ENCODE measurements at regions not wholly inside any gene's neighbourhood (a gene's known extent, or its start where the extent isn't known, plus 50 kb on each side); places are given as distances from the start of the nearest gene placed in this dataset.

DNA sequence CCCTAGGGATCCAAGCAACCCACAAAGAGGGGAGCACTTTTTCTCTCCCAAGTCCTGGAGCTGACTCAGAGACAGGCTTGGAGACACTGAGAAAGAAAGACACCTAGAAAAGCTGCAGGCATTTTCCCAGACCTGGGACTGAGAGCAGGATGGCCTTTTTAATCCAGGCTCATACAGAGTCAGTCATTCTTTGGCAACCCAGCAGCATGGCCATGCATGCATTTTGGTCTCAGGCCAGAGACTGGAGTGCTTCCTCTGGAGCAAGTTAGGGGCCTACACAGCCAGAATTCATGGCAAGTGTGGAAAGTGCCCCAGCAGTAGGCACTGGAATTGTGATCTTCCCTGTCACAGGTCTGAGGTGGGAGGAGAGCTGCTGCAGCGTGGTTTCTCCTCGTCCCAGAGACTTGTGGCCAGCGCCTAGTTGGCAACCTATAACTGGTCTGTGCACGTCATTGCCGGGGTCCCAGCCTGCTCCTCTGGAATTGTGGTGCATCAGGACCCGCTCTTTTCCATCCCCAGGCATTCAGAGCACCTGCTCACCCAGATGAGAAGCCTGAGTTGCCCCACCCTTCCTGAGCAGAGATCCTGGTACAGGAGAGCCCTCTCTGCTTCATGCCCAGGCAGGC lies 231.9 kb upstream of the RAB6C start:
- TF ChIP-seq, protein P1, sequence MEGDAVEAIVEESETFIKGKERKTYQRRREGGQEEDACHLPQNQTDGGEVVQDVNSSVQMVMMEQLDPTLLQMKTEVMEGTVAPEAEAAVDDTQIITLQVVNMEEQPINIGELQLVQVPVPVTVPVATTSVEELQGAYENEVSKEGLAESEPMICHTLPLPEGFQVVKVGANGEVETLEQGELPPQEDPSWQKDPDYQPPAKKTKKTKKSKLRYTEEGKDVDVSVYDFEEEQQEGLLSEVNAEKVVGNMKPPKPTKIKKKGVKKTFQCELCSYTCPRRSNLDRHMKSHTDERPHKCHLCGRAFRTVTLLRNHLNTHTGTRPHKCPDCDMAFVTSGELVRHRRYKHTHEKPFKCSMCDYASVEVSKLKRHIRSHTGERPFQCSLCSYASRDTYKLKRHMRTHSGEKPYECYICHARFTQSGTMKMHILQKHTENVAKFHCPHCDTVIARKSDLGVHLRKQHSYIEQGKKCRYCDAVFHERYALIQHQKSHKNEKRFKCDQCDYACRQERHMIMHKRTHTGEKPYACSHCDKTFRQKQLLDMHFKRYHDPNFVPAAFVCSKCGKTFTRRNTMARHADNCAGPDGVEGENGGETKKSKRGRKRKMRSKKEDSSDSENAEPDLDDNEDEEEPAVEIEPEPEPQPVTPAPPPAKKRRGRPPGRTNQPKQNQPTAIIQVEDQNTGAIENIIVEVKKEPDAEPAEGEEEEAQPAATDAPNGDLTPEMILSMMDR (conservative IDR thresholded peaks at IDR 0.05; ENCODE audit: low read depth, low read length): no peak
- DNase-seq (ENCODE audit: low read depth): no peak

DNA sequence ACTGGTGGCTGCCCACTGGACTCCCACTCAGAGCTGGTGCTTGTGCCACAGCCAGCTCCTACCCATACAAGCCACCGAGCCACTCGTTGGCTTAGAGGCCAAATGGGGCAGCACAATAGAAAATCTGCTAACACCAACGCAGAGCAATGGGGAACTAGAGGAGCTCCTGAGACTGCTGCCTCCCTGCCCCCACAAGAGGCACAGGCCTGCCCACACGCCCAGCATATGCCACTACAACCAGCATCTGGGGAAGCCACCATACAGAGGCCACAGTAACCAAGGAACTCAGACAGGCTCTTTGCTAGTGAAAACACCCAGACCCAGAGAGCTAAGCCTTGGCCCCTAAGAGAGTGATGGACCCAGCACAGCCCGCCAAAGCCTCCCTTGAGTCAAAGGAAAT lies 231.2 kb upstream of the RAB6C start:
- no peak for DNase-seq (ENCODE audit: low read depth)
- TF ChIP-seq, protein P1 (conservative IDR thresholded peaks at IDR 0.05; ENCODE audit: low read depth, low read length): no peak
- no peak overlapping the region for H3K4me3 ChIP-seq (ENCODE audit: low read length)

More for the DNA sequence above, 231.9 kb upstream of the RAB6C start:
- no peak overlapping the region for H3K4me3 ChIP-seq (ENCODE audit: low read length)

DNA sequence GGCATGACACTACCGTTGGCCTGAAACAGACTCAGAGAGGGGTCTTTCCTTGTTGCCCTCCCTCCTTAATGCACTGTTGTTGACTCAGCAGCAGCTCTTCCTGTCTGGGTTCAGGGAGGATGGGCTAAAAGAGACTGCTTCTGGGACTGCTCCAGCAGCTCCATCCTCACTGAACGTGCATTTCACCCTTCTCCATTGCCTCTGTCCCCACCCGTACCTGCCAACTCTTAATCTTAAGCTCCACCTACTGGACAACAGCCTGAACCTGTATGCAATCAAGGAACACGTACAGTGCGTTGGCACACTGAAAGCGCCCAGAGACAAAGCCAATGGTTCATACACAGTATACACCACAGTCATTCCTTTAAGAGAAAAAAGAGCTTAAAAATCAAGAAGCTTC lies 230.8 kb upstream of the RAB6C start:
- no peak overlapping the region for H3K4me3 ChIP-seq (ENCODE audit: low read length)
- TF ChIP-seq, protein P1 (conservative IDR thresholded peaks at IDR 0.05; ENCODE audit: low read depth, low read length): no peak
- DNase-seq (ENCODE audit: low read depth): no peak

DNA sequence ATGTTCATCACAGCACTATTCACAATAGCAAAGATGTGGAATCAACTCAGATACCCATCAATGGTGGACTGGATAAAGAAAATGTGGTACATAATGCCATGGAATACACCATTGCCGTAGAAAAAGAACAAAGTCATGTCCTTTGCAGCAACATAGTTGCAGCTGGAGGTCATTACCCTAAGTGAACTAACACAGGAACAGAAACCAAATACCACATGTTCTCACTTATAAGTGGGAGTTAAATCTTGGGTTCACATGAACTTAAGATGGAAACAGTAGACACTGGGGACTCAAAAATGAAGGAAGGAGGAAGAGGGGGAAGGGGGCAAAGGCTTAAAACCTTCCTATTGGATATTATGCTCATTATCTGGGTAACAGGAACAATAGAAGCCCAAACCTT lies 228.1 kb upstream of the RAB6C start:
- TF ChIP-seq, protein P1 (conservative IDR thresholded peaks at IDR 0.05; ENCODE audit: low read depth, low read length): no peak
- DNase-seq (ENCODE audit: low read depth): no peak
- no peak overlapping the region for H3K4me3 ChIP-seq (ENCODE audit: low read length)

DNA sequence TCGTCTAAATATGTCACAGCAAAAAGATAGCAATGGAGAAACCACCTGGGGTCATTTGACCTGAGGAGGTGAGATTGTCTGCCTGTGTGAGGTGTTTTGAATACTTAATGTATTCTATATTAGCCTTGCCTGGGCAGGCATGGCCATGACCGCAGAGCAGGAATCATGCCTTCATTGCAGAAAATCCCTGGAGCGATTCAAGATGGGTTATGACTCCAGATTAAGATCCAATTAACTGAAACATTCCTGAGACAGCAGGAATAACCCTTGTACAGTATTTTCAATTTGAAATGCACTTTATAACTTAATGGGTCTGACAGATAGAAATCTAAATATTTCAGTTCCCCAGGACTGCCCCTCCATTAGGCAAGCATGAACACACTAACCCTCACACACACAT lies 227.3 kb upstream of the RAB6C start:
- TF ChIP-seq, protein P1 (conservative IDR thresholded peaks at IDR 0.05; ENCODE audit: low read depth, low read length): no peak
- DNase-seq (ENCODE audit: low read depth): no peak

DNA sequence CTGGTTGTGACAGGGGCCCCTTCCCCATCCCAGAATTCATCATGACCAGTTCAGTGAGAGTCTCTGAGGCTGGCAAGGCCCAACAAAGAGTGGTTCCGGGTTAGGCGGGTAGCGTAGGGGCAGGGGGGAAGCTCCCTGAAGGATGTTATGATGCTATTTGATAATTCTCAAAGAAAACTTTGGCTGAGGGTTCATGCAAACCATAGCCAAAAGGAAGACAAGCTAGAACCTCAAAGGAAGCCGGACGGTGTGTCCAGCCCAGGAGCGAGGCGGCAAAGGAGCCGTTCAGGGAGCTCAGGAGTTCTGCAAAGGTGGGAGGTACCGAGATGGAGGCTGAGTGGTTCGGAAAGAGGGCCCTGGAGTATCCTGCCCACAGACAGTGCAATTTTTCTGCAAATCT lies 226.8 kb upstream of the RAB6C start:
- DNase-seq (ENCODE audit: low read depth): no peak
- no peak overlapping the region for H3K4me3 ChIP-seq (ENCODE audit: low read length)
- TF ChIP-seq, protein P1 (conservative IDR thresholded peaks at IDR 0.05; ENCODE audit: low read depth, low read length): no peak

More for the DNA sequence above, 227.3 kb upstream of the RAB6C start:
- H3K4me3 ChIP-seq (ENCODE audit: low read length): no peak overlapping the region

DNA sequence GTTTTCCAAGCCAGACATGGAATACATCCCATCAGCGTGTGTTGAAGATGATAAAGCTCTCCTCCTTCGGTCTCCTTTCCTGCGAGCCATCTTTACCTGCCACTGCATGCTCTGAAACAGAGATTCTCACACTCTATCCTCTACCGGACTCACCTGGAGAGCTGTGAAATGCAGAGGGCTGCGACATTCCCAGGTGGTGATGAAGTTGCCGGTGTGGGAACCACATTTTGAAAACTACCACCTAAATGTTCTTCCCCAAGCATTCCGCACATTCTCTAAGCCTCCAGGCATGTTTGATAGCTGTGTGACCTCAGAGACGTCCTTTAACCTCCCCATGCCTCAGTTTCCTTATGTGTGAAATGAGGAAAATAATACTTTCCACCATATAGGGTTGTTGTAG lies 226.2 kb upstream of the RAB6C start:
- no peak overlapping the region for H3K4me3 ChIP-seq (ENCODE audit: low read length)
- TF ChIP-seq, protein P1 (conservative IDR thresholded peaks at IDR 0.05; ENCODE audit: low read depth, low read length): no peak
- no peak for DNase-seq (ENCODE audit: low read depth)

Data from retinal pigment epithelial cell (primary cell).